UCSD-AML1 (cell line): ENCODE measurements at regions not wholly inside any gene's neighbourhood (a gene's known extent, or its start where the extent isn't known, plus 50 kb on each side); places are given as distances from the start of the nearest gene placed in this dataset.
"Not testable (repeated sequence)": the region's sequence is repeated elsewhere in the genome, so short reads cannot be mapped to it uniquely, and the experiment has no call there.

ENCODE experiments used
- DNase-seq: peaks from one replicate; lab custom pipeline; 2025; ENCODE audit not compliant: unreplicated experiment; lab: John Stamatoyannopoulos, UW

GRCh38 chr7:153590571-153590970, 461.6 kb upstream of the DPP6 start:
- no peak for DNase-seq

GRCh38 chr7:153607354-153607753, 444.8 kb upstream of the DPP6 start:
- no peak for DNase-seq

- no peak for DNase-seq
Observed at GRCh38 chr7:153616711-153617325, 435.4 kb upstream of the DPP6 start.

- DNase-seq: no peak
Observed at GRCh38 chr7:153627323-153627722, 424.9 kb upstream of the DPP6 start.

GRCh38 chr7:153628406-153628805, 423.8 kb upstream of the DPP6 start:
- no peak for DNase-seq

GRCh38 chr7:153628825-153629224, 423.4 kb upstream of the DPP6 start:
- no peak for DNase-seq

- no peak for DNase-seq
Observed at GRCh38 chr7:153638821-153639435, 413.3 kb upstream of the DPP6 start.

GRCh38 chr7:153640586-153640985, 411.6 kb upstream of the DPP6 start:
- no peak for DNase-seq

- DNase-seq: no peak
Observed at GRCh38 chr7:153641199-153641598, 411.0 kb upstream of the DPP6 start.

GRCh38 chr7:153642989-153643388, 409.2 kb upstream of the DPP6 start:
- DNase-seq: no peak

GRCh38 chr7:153657182-153657800, 394.9 kb upstream of the DPP6 start:
- no peak for DNase-seq

GRCh38 chr7:153675131-153675530, 377.1 kb upstream of the DPP6 start:
- DNase-seq: no peak

- DNase-seq: no peak
Observed at GRCh38 chr7:153682628-153683027, 369.6 kb upstream of the DPP6 start.

GRCh38 chr7:153696242-153696641, 356.0 kb upstream of the DPP6 start:
- DNase-seq: no peak

GRCh38 chr7:153698046-153698445, 354.2 kb upstream of the DPP6 start:
- no peak for DNase-seq

GRCh38 chr7:153701678-153702077, 350.5 kb upstream of the DPP6 start:
- DNase-seq: no peak

GRCh38 chr7:153723892-153724291, 328.3 kb upstream of the DPP6 start:
- DNase-seq: not testable (repeated sequence)

- not testable (repeated sequence) for DNase-seq
Observed at GRCh38 chr7:153731504-153731903, 320.7 kb upstream of the DPP6 start.

- DNase-seq: not testable (repeated sequence)
Observed at GRCh38 chr7:153743434-153743833, 308.8 kb upstream of the DPP6 start.

- DNase-seq: not testable (repeated sequence)
Observed at GRCh38 chr7:153747969-153748368, 304.2 kb upstream of the DPP6 start.

GRCh38 chr7:153748885-153749284, 303.3 kb upstream of the DPP6 start:
- DNase-seq: not testable (repeated sequence)

- DNase-seq: not testable (repeated sequence)
Observed at GRCh38 chr7:153765869-153766268, 286.3 kb upstream of the DPP6 start.
